ENCODE measurements at regions not wholly inside any gene's neighbourhood (a gene's known extent, or its start where the extent isn't known, plus 50 kb on each side); places are given as distances from the start of the nearest gene placed in this dataset.
A peak's percentile ranks its signal among the peaks of the same experiment; 100 is the strongest.

DNA sequence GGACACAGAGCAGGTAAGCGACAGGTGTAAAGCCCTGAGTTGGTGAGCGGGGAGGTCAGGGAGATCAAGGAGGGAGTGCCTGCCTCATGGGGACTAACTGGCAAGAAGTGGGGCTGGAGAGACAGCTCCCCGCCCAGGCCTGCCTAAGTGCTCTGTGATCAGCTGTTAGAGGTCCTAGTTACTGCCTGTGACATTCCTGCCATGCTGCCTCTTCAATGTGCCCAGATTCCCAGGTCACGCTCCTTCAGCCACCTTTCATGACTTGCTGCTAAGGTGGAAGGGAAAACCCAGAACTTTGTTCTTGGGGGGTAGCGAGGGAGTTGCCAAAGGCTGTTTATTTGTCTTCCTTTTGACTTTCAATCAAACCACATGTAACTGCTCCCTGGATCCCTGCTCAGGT is 114.3 kb upstream of the ZNF438 start:
- no peaks in the 10 kb centered on the region for H3K79me2 ChIP-seq (ENCODE audit: control insufficient read depth, insufficient read depth, low read length)
- H2AFZ ChIP-seq (ENCODE audit: low read depth, low read length), result peak overlapping the region; percentile 45
- intact Hi-C loops (cut with micrococcal nuclease) (no loop called here), dilution Hi-C loops (cut with MboI; ENCODE audit: extremely low pct_ligation_motif_present, low sequenced_read_pairs) (no loop called here)
- H4K20me1 ChIP-seq (replicated peaks; ENCODE audit: control insufficient read depth, extremely low read depth, insufficient read depth, low read length), result no peaks in the 10 kb centered on the region
- no peak for FAIRE-seq
- ChIA-PET POLR2A (no interaction called here), CTCF (no interaction called here)
- peaks cover 13% of the 10 kb centered on the region for H3K4me1 ChIP-seq (ENCODE audit: control insufficient read depth, extremely low read depth, insufficient read depth, low read length)
- H3K9me3 ChIP-seq (replicated peaks; ENCODE audit: control insufficient read depth, insufficient read depth, low read length), result no peaks in the 10 kb centered on the region
- H3K27me3 ChIP-seq (ENCODE audit: control insufficient read depth in 2 of 2, insufficient read depth in 2 of 2, low read length in 2 of 2), result no peaks in the 10 kb centered on the region
- no peak for TF ChIP-seq POLR2AphosphoS5 (IDR thresholded peaks at IDR 0.05; ENCODE audit: insufficient read depth, low read depth, low read length)
- no peak for TF ChIP-seq EZH2 (IDR thresholded peaks at IDR 0.05; ENCODE audit: borderline replicate concordance, low read depth, low read length, severe bottlenecking)
- no peak for TF ChIP-seq JUN (IDR thresholded peaks at IDR 0.05; ENCODE audit: borderline replicate concordance, insufficient read depth, insufficient read length, low read depth)
- no peak for TF ChIP-seq FOS (IDR thresholded peaks at IDR 0.05; ENCODE audit: borderline replicate concordance, insufficient read depth, low read length)
- TF ChIP-seq MYC (IDR thresholded peaks at IDR 0.05; ENCODE audit: low read depth, low read length), result no peak
- no peak for TF ChIP-seq GATA2 (IDR thresholded peaks at IDR 0.05; ENCODE audit: insufficient read depth, insufficient read length, low read depth, low read length)
- no peaks in the 10 kb centered on the region for H3K9me1 ChIP-seq (replicated peaks; ENCODE audit: control insufficient read depth, extremely low read depth, insufficient read depth, low read length)
- no peak overlapping the region for H3K9ac ChIP-seq (replicated peaks; ENCODE audit: extremely low read depth, insufficient read depth, low read length)
- no peaks in the 10 kb centered on the region for H3K36me3 ChIP-seq (ENCODE audit: control insufficient read depth in 2 of 2, extremely low read depth in 1 of 2, insufficient read depth in 2 of 2, low read length in 2 of 2)
- no peak for DNase-seq (ENCODE audit: low read depth, low spot score)
- H3K4me3 ChIP-seq (replicated peaks in 1 of 3; ENCODE audit: insufficient read depth in 1 of 3, low read depth in 1 of 3, low read length in 3 of 3), result no peak overlapping the region
- no TSS peak for BruUV-seq (replicated peaks)
- no peak overlapping the region for H3K4me2 ChIP-seq (ENCODE audit: insufficient read depth, low read length)
- no peak overlapping the region for H3K27ac ChIP-seq (ENCODE audit: insufficient read depth, low read depth, low read length)

DNA sequence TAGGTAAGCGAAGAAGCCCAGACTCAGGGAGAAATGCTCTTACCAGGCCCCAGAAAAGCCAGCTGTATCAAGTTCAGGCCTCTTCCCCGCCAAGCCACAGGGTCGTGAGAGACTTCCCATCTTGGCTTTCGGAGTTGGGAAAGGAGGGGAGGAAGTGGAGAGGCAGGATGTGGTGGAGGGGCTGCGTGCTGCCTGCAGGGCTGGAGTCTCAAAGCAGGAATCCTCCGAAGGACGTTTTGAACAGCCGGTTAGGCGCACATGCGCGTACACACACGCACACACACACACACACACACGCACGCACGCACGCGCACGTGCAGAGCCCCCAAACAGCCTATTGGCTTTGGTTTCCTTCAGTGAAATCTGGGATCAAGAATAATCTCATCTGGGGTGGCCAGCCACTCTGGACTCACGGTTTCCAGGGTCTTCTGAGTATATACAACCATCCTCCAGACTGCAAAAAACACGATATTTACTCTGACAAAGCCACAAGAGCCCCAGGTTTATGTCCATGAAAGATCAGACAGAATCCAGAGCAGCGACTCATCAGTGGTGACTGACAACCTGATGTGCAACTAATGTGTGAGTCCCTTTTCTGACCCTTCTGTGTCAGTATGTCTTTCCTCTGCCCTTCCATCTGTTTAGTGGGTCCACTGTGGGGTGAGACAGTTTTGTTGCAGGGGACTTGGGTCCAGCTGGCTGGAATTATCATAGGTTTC is 115.0 kb upstream of the ZNF438 start:
- ChIA-PET POLR2A (no interaction called here), CTCF (interaction anchor here (1.0 kb wide), 2 partner anchors 9 to 27 kb away, joined by 3 read pairs; no protein-coding TSS in a partner anchor)
- Histone ChIP-seq H3K4me3 (replicated peaks in 1 of 3; ENCODE audit: insufficient read depth in 1 of 3, low read depth in 1 of 3, low read length in 3 of 3) (no peak overlapping the region), H3K4me2 (ENCODE audit: insufficient read depth, low read length) (no peak overlapping the region), H4K20me1 (replicated peaks; ENCODE audit: control insufficient read depth, extremely low read depth, insufficient read depth, low read length) (no peaks in the 10 kb centered on the region), H3K36me3 (ENCODE audit: control insufficient read depth in 2 of 2, extremely low read depth in 1 of 2, insufficient read depth in 2 of 2, low read length in 2 of 2) (no peaks in the 10 kb centered on the region), H3K27ac (ENCODE audit: insufficient read depth, low read depth, low read length) (peak overlapping the region; percentile 16), H2AFZ (ENCODE audit: low read depth, low read length) (peak overlapping the region; percentile 45), H3K4me1 (ENCODE audit: control insufficient read depth, extremely low read depth, insufficient read depth, low read length) (peaks cover 13% of the 10 kb centered on the region), H3K9me1 (replicated peaks; ENCODE audit: control insufficient read depth, extremely low read depth, insufficient read depth, low read length) (no peaks in the 10 kb centered on the region), H3K9me3 (replicated peaks; ENCODE audit: control insufficient read depth, insufficient read depth, low read length) (no peaks in the 10 kb centered on the region), H3K79me2 (ENCODE audit: control insufficient read depth, insufficient read depth, low read length) (no peaks in the 10 kb centered on the region), H3K9ac (replicated peaks; ENCODE audit: extremely low read depth, insufficient read depth, low read length) (no peak overlapping the region), H3K27me3 (ENCODE audit: control insufficient read depth in 2 of 2, insufficient read depth in 2 of 2, low read length in 2 of 2) (no peaks in the 10 kb centered on the region)
- intact Hi-C loops (cut with micrococcal nuclease), result no loop called here
- no TSS peak for BruUV-seq (replicated peaks)
- dilution Hi-C loops (cut with MboI; ENCODE audit: extremely low pct_ligation_motif_present, low sequenced_read_pairs), result no loop called here
- DNase-seq (ENCODE audit: low read depth, low spot score) (peak; percentile 53), FAIRE-seq (peak; percentile 84)
- no peak for TF ChIP-seq MYC (IDR thresholded peaks at IDR 0.05; ENCODE audit: low read depth, low read length)
- TF ChIP-seq POLR2AphosphoS5 (IDR thresholded peaks at IDR 0.05; ENCODE audit: insufficient read depth, low read depth, low read length), result peak; percentile 45
- TF ChIP-seq, protein P1, sequence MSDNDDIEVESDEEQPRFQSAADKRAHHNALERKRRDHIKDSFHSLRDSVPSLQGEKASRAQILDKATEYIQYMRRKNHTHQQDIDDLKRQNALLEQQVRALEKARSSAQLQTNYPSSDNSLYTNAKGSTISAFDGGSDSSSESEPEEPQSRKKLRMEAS (IDR thresholded peaks at IDR 0.05; ENCODE audit: insufficient read depth, insufficient read length), result no peak
- peak; percentile 2 for TF ChIP-seq JUN (IDR thresholded peaks at IDR 0.05; ENCODE audit: borderline replicate concordance, insufficient read depth, insufficient read length, low read depth)
- TF ChIP-seq FOS (IDR thresholded peaks at IDR 0.05; ENCODE audit: borderline replicate concordance, insufficient read depth, low read length), result peak; percentile 54
- TF ChIP-seq EZH2 (IDR thresholded peaks at IDR 0.05; ENCODE audit: borderline replicate concordance, low read depth, low read length, severe bottlenecking), result no peak
